ENCODE measurements at regions not wholly inside any gene's neighbourhood (a gene's known extent, or its start where the extent isn't known, plus 50 kb on each side); places are given as distances from the start of the nearest gene placed in this dataset.

GRCh38 chr7:136717910-136718557, 150.4 kb upstream of the CHRM2 start:
- H3K4ac ChIP-seq (replicated peaks; ENCODE audit: insufficient read length, low read depth, low read length), result no peak overlapping the region
- no peak overlapping the region for H2BK20ac ChIP-seq (ENCODE audit: low read length)
- H2BK120ac ChIP-seq (replicated peaks; ENCODE audit: low read depth, low read length), result no peak overlapping the region
- TF ChIP-seq KDM4A (IDR thresholded peaks at IDR 0.05; ENCODE audit: low read depth, low read length, severe bottlenecking), result no peak
- no peak for TF ChIP-seq HDAC6 (IDR thresholded peaks at IDR 0.05; ENCODE audit: low read depth, low read length)
- no peak for TF ChIP-seq EZH2 (IDR thresholded peaks at IDR 0.05; ENCODE audit: low read depth, low read length, severe bottlenecking)
- TF ChIP-seq BACH1 (IDR thresholded peaks at IDR 0.05; ENCODE audit: low read length), result no peak
- TF ChIP-seq ATF3 (IDR thresholded peaks at IDR 0.05; ENCODE audit: insufficient read depth, low read depth, low read length), result no peak
- H3K36me3 ChIP-seq (ENCODE audit: control insufficient read depth in 2 of 4, insufficient read depth in 4 of 4, low read length in 3 of 4), result no peaks in the 10 kb centered on the region
- H3K23me2 ChIP-seq (ENCODE audit: low read depth, low read length), result no peaks in the 10 kb centered on the region
- H3K4me2 ChIP-seq (ENCODE audit: insufficient read depth in 1 of 2, low read depth in 2 of 2, low read length in 2 of 2), result no peak overlapping the region
- no peak overlapping the region for H3K23ac ChIP-seq (ENCODE audit: insufficient read length)
- CTCF ChIA-PET (ENCODE audit: partially characterized antibody), result interaction anchor here (1.3 to 1.5 kb wide), 2 partner anchors 11 to 14 kb away, joined by 3 to 5 read pairs; no protein-coding TSS in a partner anchor
- WGBS, 2 experiments (ENCODE audit: extremely low coverage in 1 of 2, insufficient coverage in 1 of 2, insufficient read length in 1 of 2, insufficient replicate concordance in 2 of 2, low coverage in 1 of 2, low lambda C conversion rate in 2 of 2, missing lambda C conversion rate in 1 of 2), result 89% methylated on average over 6 of the region's 6 CpGs; no CpG with 5 or more reads in 1 of the 2 experiments
- no peak overlapping the region for H3K18ac ChIP-seq (ENCODE audit: extremely low read depth, low read length)
- H3K4me1 ChIP-seq (replicated peaks in 1 of 4; ENCODE audit: control insufficient read depth in 3 of 4, insufficient read depth in 4 of 4, low read length in 3 of 4), result peaks cover 0 to 2% (median 0%) of the 10 kb centered on the region in 4 experiments; a peak in 2 of 7 replicates
- no peak overlapping the region for H3K56ac ChIP-seq (replicated peaks; ENCODE audit: insufficient read length, low read depth, low read length)
- no peak for FAIRE-seq
- no peak overlapping the region for H2AFZ ChIP-seq (ENCODE audit: low read length)
- H2BK5ac ChIP-seq (ENCODE audit: low read depth, low read length), result no peak overlapping the region
- H3K9ac ChIP-seq (replicated peaks in 1 of 4; ENCODE audit: extremely low read depth in 1 of 4, low read depth in 3 of 4, low read length in 3 of 4), result no peak overlapping the region
- H3K9me3 ChIP-seq (ENCODE audit: insufficient read depth in 2 of 2, low read depth in 1 of 2, low read length in 1 of 2), result no peaks in the 10 kb centered on the region
- no peak for DNase-seq (ENCODE audit: low read depth in 1 of 2, low spot score in 2 of 2)
- H3K27me3 ChIP-seq (replicated peaks in 1 of 4; ENCODE audit: control insufficient read depth in 3 of 4, extremely low read depth in 1 of 4, insufficient read depth in 3 of 4, low read length in 3 of 4), result no peaks in the 10 kb centered on the region
- H3K27ac ChIP-seq (ENCODE audit: low read depth, low read length), result no peak overlapping the region
- POLR2A ChIA-PET (ENCODE audit: partially characterized antibody), result no interaction called here
- no peaks in the 10 kb centered on the region for H3K79me1 ChIP-seq (ENCODE audit: low read depth, low read length)
- no peak overlapping the region for H2BK12ac ChIP-seq (ENCODE audit: low read depth, low read length)
- H2AK5ac ChIP-seq (ENCODE audit: low read depth, low read length), result no peak overlapping the region
- H2BK15ac ChIP-seq (ENCODE audit: low read length), result no peak overlapping the region
- no peak overlapping the region for H3K14ac ChIP-seq (ENCODE audit: insufficient read length)
- H4K91ac ChIP-seq (replicated peaks; ENCODE audit: insufficient read length, low read length), result no peak overlapping the region
- H3K4me3 ChIP-seq (ENCODE audit: extremely low read depth in 1 of 4, insufficient read depth in 2 of 4, low read depth in 3 of 4, low read length in 4 of 4), result no peak overlapping the region
- H4K20me1 ChIP-seq (replicated peaks in 1 of 2; ENCODE audit: control insufficient read depth in 1 of 2, insufficient read depth in 2 of 2, low read length in 2 of 2), result no peaks in the 10 kb centered on the region
- H3K79me2 ChIP-seq (ENCODE audit: control insufficient read depth in 1 of 2, insufficient read depth in 2 of 2, low read length in 2 of 2), result no peaks in the 10 kb centered on the region
- no peak overlapping the region for H4K5ac ChIP-seq (ENCODE audit: insufficient read length, low read depth, low read length)
- H4K8ac ChIP-seq (ENCODE audit: extremely low read depth, insufficient read depth, low read length), result no peak overlapping the region
